Vagina (tissue), 2 donors: ENCODE measurements at regions not wholly inside any gene's neighbourhood (a gene's known extent, or its start where the extent isn't known, plus 50 kb on each side); places are given as distances from the start of the nearest gene placed in this dataset.

Experiments used
- DNase-seq, 2 donors: peaks; one replicate each; pipeline ENCODE4 v3.0.0-alpha.2; 2017; ENCODE audit errors: extremely low spot score in 2 of 2
- H3K27ac ChIP-seq: fragments of 200-600 bp; sonication (generic); one replicate; pipeline ENCODE4 v1.5.1; 2019
- H3K27me3 ChIP-seq: fragments of 200-600 bp; sonication (generic); one replicate; pipeline ENCODE4 v1.5.1; 2019
- H3K36me3 ChIP-seq, 2 donors: fragments of 200-600 bp; sonication (generic); one replicate each; pipeline ENCODE4 v1.5.1; 2017 to 2019
- H3K4me1 ChIP-seq: fragments of 200-600 bp; sonication (generic); one replicate; pipeline ENCODE4 v1.5.1; 2019
- H3K4me3 ChIP-seq, 2 donors: fragments of 200-600 bp; sonication (generic); 1 replicate in 1 of 2; 2 replicates in 1 of 2; pipeline ENCODE4 v1.5.1; 2016 to 2019
- H3K9me3 ChIP-seq: fragments of 200-600 bp; sonication (generic); one replicate; pipeline ENCODE4 v1.5.1; 2019
- POLR2A ChIP-seq, 2 donors: fragments of 450-650 bp; IDR thresholded peaks; one replicate each; pipeline ENCODE4 v1.6.1; 2017; ENCODE audit warnings: antibody characterized with exemption in 2 of 2, mild to moderate bottlenecking in 2 of 2, moderate library complexity in 2 of 2
- POLR2AphosphoS5 ChIP-seq, 2 donors: sonication (generic); formaldehyde crosslinking; IDR thresholded peaks; one replicate each; pipeline ENCODE4 v1.9.0; 2017; ENCODE audit warnings: antibody characterized with exemption in 2 of 2, mild to moderate bottlenecking in 2 of 2, low read depth in 1 of 2; ENCODE audit not compliant: insufficient read depth in 1 of 2
- intact Hi-C: fragments of 100-400 bp; cut with DNase I; formaldehyde crosslinking; loops from one replicate; pipeline ENCODE4 v1.15.1; 2023
- TF ChIP-seq, protein P1 (sequence below), 3 experiments: fragments of 450-650 bp in 2 of 3; fragments of 200-600 bp in 1 of 3; sonication (generic) in 1 of 3; IDR thresholded peaks; one replicate each; pipeline ENCODE4 v1.5.1; 2017 to 2019; ENCODE audit warnings: antibody characterized with exemption in 3 of 3, mild to moderate bottlenecking in 2 of 3, moderate library complexity in 2 of 3

DNA sequence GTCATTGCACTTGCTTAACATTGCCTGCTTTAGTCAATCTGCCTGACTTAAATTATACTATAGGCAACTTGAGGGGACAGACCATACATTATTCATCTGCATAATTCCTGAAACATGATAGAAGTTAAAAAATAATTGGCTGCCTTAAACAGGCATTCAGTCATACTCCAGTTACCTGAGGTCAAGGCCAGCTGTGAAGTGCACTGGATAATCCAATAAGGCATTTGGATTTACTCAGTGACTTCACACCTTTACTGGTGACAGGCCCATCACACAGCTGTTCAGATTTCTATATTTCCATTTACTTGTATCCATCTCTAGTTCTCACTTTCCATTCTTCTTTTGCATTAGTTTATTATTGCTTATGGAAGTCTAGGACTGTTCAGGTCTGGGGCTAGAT is 2341.6 kb downstream of the PCDH7 start:
- intact Hi-C loops, result no loop called here
- no peak overlapping the region for H3K27ac ChIP-seq
- no peaks in the 10 kb centered on the region for H3K4me1 ChIP-seq
- no peak for DNase-seq
- no peaks in the 10 kb centered on the region for H3K36me3 ChIP-seq
- no peaks in the 10 kb centered on the region for H3K27me3 ChIP-seq
- no peak overlapping the region for H3K4me3 ChIP-seq
- no peak for TF ChIP-seq POLR2AphosphoS5 (IDR thresholded peaks at IDR 0.05; ENCODE audit: insufficient read depth in 1 of 2, low read depth in 1 of 2)
- TF ChIP-seq POLR2A (IDR thresholded peaks at IDR 0.05), result no peak
- TF ChIP-seq, protein P1, sequence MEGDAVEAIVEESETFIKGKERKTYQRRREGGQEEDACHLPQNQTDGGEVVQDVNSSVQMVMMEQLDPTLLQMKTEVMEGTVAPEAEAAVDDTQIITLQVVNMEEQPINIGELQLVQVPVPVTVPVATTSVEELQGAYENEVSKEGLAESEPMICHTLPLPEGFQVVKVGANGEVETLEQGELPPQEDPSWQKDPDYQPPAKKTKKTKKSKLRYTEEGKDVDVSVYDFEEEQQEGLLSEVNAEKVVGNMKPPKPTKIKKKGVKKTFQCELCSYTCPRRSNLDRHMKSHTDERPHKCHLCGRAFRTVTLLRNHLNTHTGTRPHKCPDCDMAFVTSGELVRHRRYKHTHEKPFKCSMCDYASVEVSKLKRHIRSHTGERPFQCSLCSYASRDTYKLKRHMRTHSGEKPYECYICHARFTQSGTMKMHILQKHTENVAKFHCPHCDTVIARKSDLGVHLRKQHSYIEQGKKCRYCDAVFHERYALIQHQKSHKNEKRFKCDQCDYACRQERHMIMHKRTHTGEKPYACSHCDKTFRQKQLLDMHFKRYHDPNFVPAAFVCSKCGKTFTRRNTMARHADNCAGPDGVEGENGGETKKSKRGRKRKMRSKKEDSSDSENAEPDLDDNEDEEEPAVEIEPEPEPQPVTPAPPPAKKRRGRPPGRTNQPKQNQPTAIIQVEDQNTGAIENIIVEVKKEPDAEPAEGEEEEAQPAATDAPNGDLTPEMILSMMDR (IDR thresholded peaks at IDR 0.05), result no peak
- no peaks in the 10 kb centered on the region for H3K9me3 ChIP-seq

DNA sequence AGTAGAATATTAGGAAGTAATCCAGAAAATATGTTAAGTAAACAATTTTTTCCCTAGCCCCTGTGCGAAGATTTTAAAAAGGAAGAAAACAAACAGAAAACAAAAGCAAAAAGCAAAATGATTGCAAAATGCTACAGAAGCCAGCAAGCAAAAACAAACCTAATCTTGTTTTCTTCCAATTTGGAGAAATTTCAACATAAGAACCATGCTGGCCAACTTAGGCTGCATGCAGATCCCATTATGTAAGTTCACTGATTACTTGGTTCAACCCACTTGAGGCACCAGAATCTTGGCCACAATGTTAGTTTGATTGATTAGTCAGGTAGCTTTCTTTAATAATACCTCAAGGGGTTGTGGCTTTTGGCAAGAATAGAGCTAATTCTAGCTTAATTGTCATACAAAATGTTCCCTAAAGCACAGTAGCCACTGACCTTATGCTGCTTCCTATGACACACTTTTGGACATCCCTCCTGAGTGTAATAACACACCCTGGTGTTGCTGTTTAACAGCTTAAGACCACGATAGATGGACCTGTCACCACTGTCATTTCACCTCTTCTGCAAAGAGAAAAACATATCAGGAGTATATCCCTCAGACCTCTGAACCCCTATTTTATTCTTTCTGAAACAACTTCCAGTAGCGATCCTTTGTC is 2342.1 kb downstream of the PCDH7 start:
- Histone ChIP-seq H3K4me3 (no peak overlapping the region), H3K4me1 (no peaks in the 10 kb centered on the region), H3K36me3 (no peaks in the 10 kb centered on the region), H3K9me3 (no peaks in the 10 kb centered on the region), H3K27me3 (no peaks in the 10 kb centered on the region), H3K27ac (no peak overlapping the region)
- no peak for DNase-seq
- intact Hi-C loops, result no loop called here
- TF ChIP-seq, protein P1 (IDR thresholded peaks at IDR 0.05), result no peak
- TF ChIP-seq POLR2AphosphoS5 (IDR thresholded peaks at IDR 0.05; ENCODE audit: insufficient read depth in 1 of 2, low read depth in 1 of 2) (no peak), POLR2A (IDR thresholded peaks at IDR 0.05) (no peak)

DNA sequence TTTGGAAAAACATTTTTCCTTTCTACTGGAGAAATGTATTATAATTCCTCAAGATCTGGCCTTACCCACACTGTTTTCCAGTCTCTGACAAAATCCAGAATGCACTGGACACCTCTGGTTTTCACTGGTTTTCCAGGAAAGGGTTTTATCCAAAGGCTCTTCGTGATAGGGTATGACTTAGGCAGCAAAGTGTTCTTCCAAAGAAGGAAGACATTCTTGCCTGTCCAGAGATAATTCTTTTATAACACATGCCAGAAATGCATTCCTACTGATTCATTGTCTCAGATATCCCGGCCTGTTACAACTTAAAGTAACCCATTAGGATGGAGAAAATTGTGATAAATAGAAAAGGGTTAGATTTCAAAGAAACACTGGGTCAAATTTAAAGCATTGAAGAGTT is 2343.1 kb downstream of the PCDH7 start:
- intact Hi-C loops, result no loop called here
- H3K36me3 ChIP-seq, result no peaks in the 10 kb centered on the region
- no peak for DNase-seq
- no peak overlapping the region for H3K4me3 ChIP-seq
- H3K27ac ChIP-seq, result no peak overlapping the region
- H3K4me1 ChIP-seq, result no peaks in the 10 kb centered on the region
- no peaks in the 10 kb centered on the region for H3K9me3 ChIP-seq
- no peak for TF ChIP-seq POLR2A (IDR thresholded peaks at IDR 0.05)
- TF ChIP-seq, protein P1 (IDR thresholded peaks at IDR 0.05), result no peak
- TF ChIP-seq POLR2AphosphoS5 (IDR thresholded peaks at IDR 0.05; ENCODE audit: insufficient read depth in 1 of 2, low read depth in 1 of 2), result no peak
- no peaks in the 10 kb centered on the region for H3K27me3 ChIP-seq

DNA sequence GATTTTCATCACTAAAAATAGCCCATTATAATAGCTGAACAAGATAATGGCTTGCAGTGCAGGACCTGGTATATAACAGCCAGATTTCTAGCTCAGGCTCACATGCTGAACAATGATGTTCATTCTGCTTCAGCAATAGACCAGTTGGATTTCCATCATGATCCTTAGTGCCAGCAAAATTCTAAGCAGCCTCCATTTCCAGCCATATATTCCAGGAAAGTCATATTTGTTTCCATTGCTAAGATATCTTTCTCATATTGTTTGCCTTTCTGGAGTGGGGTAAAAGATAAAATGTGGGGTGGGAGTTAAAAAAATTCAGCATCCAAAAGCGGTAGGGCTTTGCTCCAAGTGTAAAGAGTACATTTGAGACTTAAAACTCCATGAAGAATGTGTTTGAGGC is 2344.1 kb downstream of the PCDH7 start:
- TF ChIP-seq POLR2A (IDR thresholded peaks at IDR 0.05) (no peak), POLR2AphosphoS5 (IDR thresholded peaks at IDR 0.05; ENCODE audit: insufficient read depth in 1 of 2, low read depth in 1 of 2) (no peak)
- TF ChIP-seq, protein P1 (IDR thresholded peaks at IDR 0.05), result no peak
- Histone ChIP-seq H3K36me3 (no peaks in the 10 kb centered on the region), H3K4me3 (no peak overlapping the region), H3K4me1 (no peaks in the 10 kb centered on the region), H3K27me3 (no peaks in the 10 kb centered on the region), H3K27ac (no peak overlapping the region), H3K9me3 (no peaks in the 10 kb centered on the region)
- intact Hi-C loops, result no loop called here
- no peak for DNase-seq

DNA sequence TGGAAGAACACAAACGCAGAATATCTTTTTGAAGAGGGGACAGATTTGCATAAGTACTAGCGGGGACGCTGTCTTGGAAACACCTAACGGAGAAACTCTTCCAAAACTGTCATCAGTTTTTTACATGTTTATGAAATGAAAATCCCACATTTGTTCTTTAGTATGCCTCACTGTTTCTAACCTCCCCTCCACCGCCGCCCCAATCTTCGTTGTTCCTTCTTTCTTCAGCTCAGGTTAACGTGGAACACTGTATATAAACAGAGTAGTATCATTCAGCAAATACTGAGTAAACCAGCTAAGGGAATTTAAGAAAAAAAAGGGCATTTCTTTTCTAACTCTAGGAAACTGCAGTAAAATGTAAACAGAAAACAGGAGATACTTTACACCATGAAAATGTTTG is 2345.6 kb downstream of the PCDH7 start:
- Histone ChIP-seq H3K9me3 (no peaks in the 10 kb centered on the region), H3K4me3 (no peak overlapping the region), H3K27ac (no peak overlapping the region), H3K36me3 (no peaks in the 10 kb centered on the region), H3K4me1 (no peaks in the 10 kb centered on the region), H3K27me3 (no peaks in the 10 kb centered on the region)
- intact Hi-C loops, result no loop called here
- TF ChIP-seq, protein P1 (IDR thresholded peaks at IDR 0.05), result no peak
- TF ChIP-seq POLR2A (IDR thresholded peaks at IDR 0.05), result no peak
- no peak for TF ChIP-seq POLR2AphosphoS5 (IDR thresholded peaks at IDR 0.05; ENCODE audit: insufficient read depth in 1 of 2, low read depth in 1 of 2)
- DNase-seq, result no peak
